H1 (cell line): ENCODE measurements at regions not wholly inside any gene's neighbourhood (a gene's known extent, or its start where the extent isn't known, plus 50 kb on each side); places are given as distances from the start of the nearest gene placed in this dataset.

ENCODE experiments used
- BCL11A ChIP-seq, 2 experiments: IDR thresholded peaks; one replicate each; pipeline ENCODE4 v1.6.1; 2011; ENCODE audit warnings: low read depth in 2 of 2, low read length in 2 of 2, mild to moderate bottlenecking in 2 of 2
- CHD7 ChIP-seq: fragments of 300-600 bp; sonication (generic); IDR thresholded peaks from 2 replicates; pipeline ENCODE4 v1.7.1; 2012; ENCODE audit warnings: low read length, moderate library complexity, mild to moderate bottlenecking, inconsistent platforms; ENCODE audit not compliant: insufficient replicate concordance
- CTBP2 ChIP-seq: IDR thresholded peaks from 2 replicates; pipeline ENCODE4 v1.7.0; 2011; ENCODE audit warnings: borderline replicate concordance, mild to moderate bottlenecking, moderate library complexity, mixed read lengths, low read length; ENCODE audit not compliant: insufficient read depth, insufficient read length
- JUN ChIP-seq: IDR thresholded peaks from 2 replicates; pipeline ENCODE4 v1.6.1; 2011; ENCODE audit warnings: low read depth, mild to moderate bottlenecking, improper control_type of control experiment, low read length
- RAD21 ChIP-seq, 2 experiments: IDR thresholded peaks in 1 of 2; conservative IDR thresholded peaks in 1 of 2; 2 replicates each; pipeline ENCODE4 v1.6.1; 2011; ENCODE audit warnings: low read depth in 2 of 2, low read length in 2 of 2, improper control_type of control experiment in 1 of 2, inconsistent platforms in 1 of 2, mild to moderate bottlenecking in 1 of 2, moderate library complexity in 1 of 2
- SP4 ChIP-seq: IDR thresholded peaks from 2 replicates; pipeline ENCODE4 v1.6.1; 2012; ENCODE audit warnings: low read length, inconsistent platforms
- TCF12 ChIP-seq: IDR thresholded peaks from 2 replicates; pipeline ENCODE4 v1.6.1; 2011; ENCODE audit warnings: low read depth, mild to moderate bottlenecking, low read length

DNA sequence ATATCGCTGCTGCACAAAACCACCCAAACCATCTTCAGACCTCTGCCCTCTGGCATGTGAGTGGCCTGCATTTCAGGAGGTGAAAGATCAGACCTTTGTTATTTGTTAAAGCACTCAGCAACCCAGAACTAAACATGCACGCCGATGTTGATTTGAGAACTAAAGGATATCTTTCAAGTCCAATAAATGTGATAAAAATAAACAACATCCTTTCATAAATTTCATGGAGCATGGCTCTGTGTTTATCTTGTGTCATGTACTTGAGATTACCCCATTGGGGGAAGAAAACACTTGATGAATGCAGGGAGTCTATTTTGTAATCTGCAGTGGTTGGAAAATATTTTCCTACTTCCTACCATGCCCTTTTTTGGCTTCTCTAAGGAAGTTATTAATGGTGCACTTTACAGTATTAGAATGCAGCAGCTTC is 70.8 kb upstream of the GATA6 start (continued):
- no peak for TF ChIP-seq TCF12
- TF ChIP-seq SP4: no peak
- no peak for TF ChIP-seq BCL11A (IDR thresholded peaks at IDR 0.05; ENCODE audit: low read depth in 2 of 2, low read length in 2 of 2)
- TF ChIP-seq RAD21 (IDR thresholded peaks at IDR 0.05 in 1 of 2, conservative IDR thresholded peaks at IDR 0.05 in 1 of 2; ENCODE audit: low read depth in 2 of 2, low read length in 2 of 2): no peak
- no peak for TF ChIP-seq CTBP2
- TF ChIP-seq JUN: no peak
- TF ChIP-seq CHD7: no peak
